ENCODE measurements at regions not wholly inside any gene's neighbourhood (a gene's known extent, or its start where the extent isn't known, plus 50 kb on each side); places are given as distances from the start of the nearest gene placed in this dataset.
A peak's percentile ranks its signal among the peaks of the same experiment; 100 is the strongest.
"Not testable (repeated sequence)": the region's sequence is repeated elsewhere in the genome, so short reads cannot be mapped to it uniquely, and the experiment has no call there.

GRCh38 chrX:137171626-137172025 is 137.8 kb upstream of the GPR101 start:
- DNase-seq (ENCODE audit: low read depth) = no peak
- TF ChIP-seq MAX (IDR thresholded peaks at IDR 0.05; ENCODE audit: low read depth, low read length) (no peak), MYC (IDR thresholded peaks at IDR 0.05; ENCODE audit: low read depth, low read length) (no peak), CTCF (IDR thresholded peaks at IDR 0.05; ENCODE audit: low read depth, low read length) (no peak), POLR2A (IDR thresholded peaks at IDR 0.05; ENCODE audit: extremely low read depth, insufficient read length) (no peak)
- no peak overlapping the region for H3K4me3 ChIP-seq (ENCODE audit: low read depth, low read length)

- DNase-seq (ENCODE audit: low read depth) = peak; percentile 27
- H3K4me3 ChIP-seq (ENCODE audit: low read depth, low read length) = no peak overlapping the region
- TF ChIP-seq CTCF (IDR thresholded peaks at IDR 0.05; ENCODE audit: low read depth, low read length) (peak; percentile 66), MAX (IDR thresholded peaks at IDR 0.05; ENCODE audit: low read depth, low read length) (no peak), MYC (IDR thresholded peaks at IDR 0.05; ENCODE audit: low read depth, low read length) (no peak), POLR2A (IDR thresholded peaks at IDR 0.05; ENCODE audit: extremely low read depth, insufficient read length) (no peak)
Measured at GRCh38 chrX:137166591-137166990, 132.8 kb upstream of the GPR101 start.

- DNase-seq (ENCODE audit: low read depth) = no peak
- H3K4me3 ChIP-seq (ENCODE audit: low read depth, low read length) = no peak overlapping the region
- TF ChIP-seq POLR2A (IDR thresholded peaks at IDR 0.05; ENCODE audit: extremely low read depth, insufficient read length) (no peak), MYC (IDR thresholded peaks at IDR 0.05; ENCODE audit: low read depth, low read length) (no peak), CTCF (IDR thresholded peaks at IDR 0.05; ENCODE audit: low read depth, low read length) (no peak), MAX (IDR thresholded peaks at IDR 0.05; ENCODE audit: low read depth, low read length) (no peak)
Measured at GRCh38 chrX:137164329-137164728, 130.5 kb upstream of the GPR101 start.

- TF ChIP-seq CTCF (IDR thresholded peaks at IDR 0.05; ENCODE audit: low read depth, low read length) (no peak), MYC (IDR thresholded peaks at IDR 0.05; ENCODE audit: low read depth, low read length) (no peak), POLR2A (IDR thresholded peaks at IDR 0.05; ENCODE audit: extremely low read depth, insufficient read length) (no peak), MAX (IDR thresholded peaks at IDR 0.05; ENCODE audit: low read depth, low read length) (no peak)
- no peak for DNase-seq (ENCODE audit: low read depth)
- H3K4me3 ChIP-seq (ENCODE audit: low read depth, low read length) = no peak overlapping the region
Measured at GRCh38 chrX:137151403-137151802, 117.6 kb upstream of the GPR101 start.

GRCh38 chrX:137143864-137144263 is 110.1 kb upstream of the GPR101 start:
- DNase-seq (ENCODE audit: low read depth) = no peak

GRCh38 chrX:137122651-137123050 is 88.9 kb upstream of the GPR101 start:
- not testable (repeated sequence) for DNase-seq (ENCODE audit: low read depth); H3K4me3 ChIP-seq (ENCODE audit: low read depth, low read length)

More at GRCh38 chrX:137143864-137144263, 110.1 kb upstream of the GPR101 start:
- TF ChIP-seq CTCF (IDR thresholded peaks at IDR 0.05; ENCODE audit: low read depth, low read length) = no peak
- no peak for TF ChIP-seq MYC (IDR thresholded peaks at IDR 0.05; ENCODE audit: low read depth, low read length)
- no peak for TF ChIP-seq POLR2A (IDR thresholded peaks at IDR 0.05; ENCODE audit: extremely low read depth, insufficient read length)
- no peak for TF ChIP-seq MAX (IDR thresholded peaks at IDR 0.05; ENCODE audit: low read depth, low read length)
- no peak overlapping the region for H3K4me3 ChIP-seq (ENCODE audit: low read depth, low read length)

Data from NB4 (cell line).